Pancreas (tissue), 10 donors: ENCODE measurements at regions not wholly inside any gene's neighbourhood (a gene's known extent, or its start where the extent isn't known, plus 50 kb on each side); places are given as distances from the start of the nearest gene placed in this dataset.

Experiments
- ATAC-seq, 4 donors: fragments of 200-7000 bp; cut with Tn5 transposase; one replicate each; pipeline versions ENCODE4 v1.8.0 to v1.9.1; 2020; ENCODE audit warnings: mild to moderate bottlenecking in 4 of 4, moderate library complexity in 4 of 4
- DNase-seq, 6 donors: peaks; one replicate each; pipeline ENCODE4 v3.0.0-alpha.2; 2020
- FAIRE-seq: peaks from 2 replicates; lab custom pipeline; 2012; peaks lifted over from hg19 to GRCh38; lab: Jason Lieb, UNC
- H3K27ac ChIP-seq, 4 donors: fragments of 200-600 bp; sonication (generic); 1 replicate in 3 of 4; 2 replicates in 1 of 4; pipeline versions ENCODE4 v1.5.0 to v1.8.0; 2020
- H3K27me3 ChIP-seq, 4 donors: fragments of 200-600 bp; one replicate each; pipeline ENCODE4 v1.8.0; 2021
- H3K36me3 ChIP-seq, 3 donors: fragments of 200-600 bp; sonication (generic) in 1 of 3; one replicate each; pipeline versions ENCODE4 v1.5.0 to v1.8.0; 2020 to 2021
- H3K4me1 ChIP-seq, 3 donors: fragments of 200-600 bp; one replicate each; pipeline ENCODE4 v1.8.0; 2021
- H3K4me3 ChIP-seq, 4 donors: fragments of 200-600 bp; sonication (generic) in 2 of 4; one replicate each; pipeline versions ENCODE4 v1.5.0 to v1.8.0; 2020 to 2021
- H3K9me3 ChIP-seq, 4 donors: fragments of 200-600 bp; one replicate each; pipeline ENCODE4 v1.8.0; 2021
- WGBS, 2 donors: extraction: QIAGEN DNeasy Blood & Tissue Kit; methylation state at CpG; one replicate each; pipeline ENCODE4 v1.1.7; 2013; 5-methylcytosine and 5-hydroxymethylcytosine counted together
- intact Hi-C, 3 donors: fragments of 100-400 bp; cut with DNase I; formaldehyde crosslinking; loops; one replicate each; pipeline versions ENCODE4 v1.11.1 to v1.14.2; 2022
- TF ChIP-seq, protein P1 (sequence below), 4 donors: fragments of 200-600 bp; sonication (generic) in 3 of 4; IDR thresholded peaks; one replicate each; pipeline versions ENCODE4 v1.5.0 to v1.8.0; 2021; ENCODE audit warnings: antibody characterized with exemption in 4 of 4
- donor health status: healthy with polysubstance abuse.
- donor health status: DM: no; HTN: no; CAD: no; lungs with moderate emphysema.
- donor health status: DM: no; HTN: no; CAD: no.
- donor health status: control.
- donor health status: control.
- donor health status: Bipolar disorder and iron deficiency.
- donor health status: DM: yes; HTN: yes; CAD: no.
- donor health status: DM: no; HTN: no; CAD: no.
- donor health status: DM: no; HTN: no; CAD: no.
- donor health status: DM: yes; HTN: yes; CAD: no.

DNA sequence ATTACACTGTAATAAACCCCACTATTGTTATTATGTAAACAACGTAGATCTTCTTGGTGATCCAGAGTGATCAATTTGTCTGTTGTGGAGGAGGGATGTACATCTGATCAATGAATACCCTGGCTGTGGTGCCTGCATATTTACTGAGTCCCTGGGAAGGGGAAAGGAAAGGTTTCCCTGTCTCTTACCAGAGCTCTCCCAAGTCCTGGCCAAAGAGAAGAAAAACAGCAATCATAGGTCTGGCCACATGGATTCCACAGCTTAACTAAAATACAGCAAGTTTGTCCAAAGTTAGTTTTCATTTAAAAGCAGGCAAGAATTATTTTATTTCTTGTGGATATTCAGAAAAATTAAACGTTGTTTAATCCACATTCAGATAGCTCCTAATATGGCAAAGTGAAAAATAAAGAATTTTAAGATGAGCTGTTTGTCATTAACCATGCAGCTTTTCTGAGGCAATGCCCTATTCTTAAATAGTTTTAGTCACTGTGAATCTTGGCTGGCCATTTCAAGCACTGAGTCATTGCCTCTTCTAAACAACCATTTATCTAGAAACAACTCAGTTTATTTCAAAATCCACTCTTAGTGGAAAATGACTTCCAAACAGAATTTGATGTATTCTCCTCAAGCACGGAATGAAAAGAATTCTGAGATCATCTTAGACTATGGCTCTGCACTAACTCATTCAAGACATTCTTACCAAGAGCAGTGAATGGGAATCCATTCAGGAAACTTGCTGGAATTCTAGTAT lies 1004.4 kb upstream of the CDH2 start:
- TF ChIP-seq, protein P1, sequence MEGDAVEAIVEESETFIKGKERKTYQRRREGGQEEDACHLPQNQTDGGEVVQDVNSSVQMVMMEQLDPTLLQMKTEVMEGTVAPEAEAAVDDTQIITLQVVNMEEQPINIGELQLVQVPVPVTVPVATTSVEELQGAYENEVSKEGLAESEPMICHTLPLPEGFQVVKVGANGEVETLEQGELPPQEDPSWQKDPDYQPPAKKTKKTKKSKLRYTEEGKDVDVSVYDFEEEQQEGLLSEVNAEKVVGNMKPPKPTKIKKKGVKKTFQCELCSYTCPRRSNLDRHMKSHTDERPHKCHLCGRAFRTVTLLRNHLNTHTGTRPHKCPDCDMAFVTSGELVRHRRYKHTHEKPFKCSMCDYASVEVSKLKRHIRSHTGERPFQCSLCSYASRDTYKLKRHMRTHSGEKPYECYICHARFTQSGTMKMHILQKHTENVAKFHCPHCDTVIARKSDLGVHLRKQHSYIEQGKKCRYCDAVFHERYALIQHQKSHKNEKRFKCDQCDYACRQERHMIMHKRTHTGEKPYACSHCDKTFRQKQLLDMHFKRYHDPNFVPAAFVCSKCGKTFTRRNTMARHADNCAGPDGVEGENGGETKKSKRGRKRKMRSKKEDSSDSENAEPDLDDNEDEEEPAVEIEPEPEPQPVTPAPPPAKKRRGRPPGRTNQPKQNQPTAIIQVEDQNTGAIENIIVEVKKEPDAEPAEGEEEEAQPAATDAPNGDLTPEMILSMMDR (IDR thresholded peaks at IDR 0.05), result no peak
- DNase-seq (no peak), ATAC-seq (peak in 3 of 4 donors; percentile 40 to 63 (median 52)), FAIRE-seq (peak; percentile 65)
- Histone ChIP-seq H3K27me3 (no peaks in the 10 kb centered on the region), H3K27ac (no peak overlapping the region), H3K36me3 (no peaks in the 10 kb centered on the region), H3K4me3 (no peak overlapping the region), H3K9me3 (no peaks in the 10 kb centered on the region), H3K4me1 (no peaks in the 10 kb centered on the region)
- intact Hi-C loops, result no loop called here
- WGBS, 2 donors, result 28 to 36% methylated on average over 3 of the region's 3 CpGs

DNA sequence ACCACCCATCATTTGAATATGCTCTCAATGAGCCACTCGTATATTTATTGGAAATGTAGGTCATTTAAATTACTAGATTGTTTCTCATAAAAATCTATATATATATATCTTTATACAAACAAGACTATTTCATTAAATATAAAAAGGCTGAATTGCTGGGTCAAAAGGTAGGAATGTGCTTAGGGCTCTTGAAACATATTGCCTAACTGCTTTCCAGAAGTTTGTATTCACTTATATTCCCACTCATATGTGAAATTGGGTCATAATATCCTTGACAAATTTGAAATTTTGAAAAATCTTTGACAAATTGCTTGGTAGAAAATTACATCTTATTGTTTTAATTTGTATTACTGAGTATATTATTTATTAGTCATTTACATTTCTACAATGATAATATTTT lies 999.8 kb upstream of the CDH2 start:
- intact Hi-C loops, result no loop called here
- no peak overlapping the region for H3K27ac ChIP-seq
- no peaks in the 10 kb centered on the region for H3K27me3 ChIP-seq
- 54 to 68% methylated on average over 1 of the region's 1 CpG for WGBS, 2 donors
- TF ChIP-seq, protein P1 (IDR thresholded peaks at IDR 0.05), result no peak
- DNase-seq, result no peak
- FAIRE-seq, result no peak
- H3K4me1 ChIP-seq, result no peaks in the 10 kb centered on the region
- H3K36me3 ChIP-seq, result no peaks in the 10 kb centered on the region
- ATAC-seq, result no peak
- H3K4me3 ChIP-seq, result no peak overlapping the region
- no peaks in the 10 kb centered on the region for H3K9me3 ChIP-seq

DNA sequence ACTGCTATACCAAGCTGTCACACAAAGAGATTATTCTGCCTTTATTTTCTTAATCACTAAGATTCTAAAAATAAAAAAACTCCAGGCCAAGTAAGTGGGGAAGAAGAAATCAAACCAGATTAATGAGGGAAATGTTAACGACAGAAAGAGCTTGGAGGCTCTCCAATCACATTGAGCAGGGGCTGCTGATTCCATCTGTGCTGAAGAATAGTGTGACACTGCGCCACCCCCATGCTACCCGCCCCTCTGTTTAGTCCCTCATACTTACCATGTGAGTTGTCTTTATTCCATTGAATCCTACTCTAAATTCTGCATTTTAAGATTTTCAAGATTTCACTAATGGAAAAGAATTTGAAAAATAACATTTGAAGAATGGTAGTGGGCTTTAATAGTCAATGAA lies 998.0 kb upstream of the CDH2 start:
- Histone ChIP-seq H3K4me3 (no peak overlapping the region), H3K27ac (no peak overlapping the region), H3K9me3 (no peaks in the 10 kb centered on the region), H3K27me3 (no peaks in the 10 kb centered on the region), H3K36me3 (no peaks in the 10 kb centered on the region), H3K4me1 (no peaks in the 10 kb centered on the region)
- DNase-seq (no peak), FAIRE-seq (no peak), ATAC-seq (no peak)
- TF ChIP-seq, protein P1 (IDR thresholded peaks at IDR 0.05), result no peak
- intact Hi-C loops, result no loop called here
- 37 to 51% methylated on average over 3 of the region's 3 CpGs for WGBS, 2 donors

DNA sequence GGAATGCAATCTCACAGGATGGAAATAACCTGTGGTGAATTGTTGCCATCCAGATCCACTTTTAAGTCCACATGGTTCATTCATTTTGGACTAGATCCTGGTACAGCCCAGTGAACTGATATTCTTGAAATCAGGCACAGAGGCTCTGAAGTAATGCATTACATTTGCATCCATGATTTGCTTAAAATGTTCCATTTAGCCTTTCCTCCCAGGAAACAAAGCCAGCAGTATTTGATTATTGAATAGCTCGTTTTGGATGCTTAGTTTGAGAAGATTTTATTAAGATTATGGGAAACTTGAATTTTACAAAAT lies 995.8 kb upstream of the CDH2 start:
- ATAC-seq (no peak), FAIRE-seq (no peak), DNase-seq (no peak)
- Histone ChIP-seq H3K36me3 (no peaks in the 10 kb centered on the region), H3K4me3 (no peak overlapping the region), H3K9me3 (no peaks in the 10 kb centered on the region), H3K4me1 (no peaks in the 10 kb centered on the region), H3K27ac (no peak overlapping the region), H3K27me3 (no peaks in the 10 kb centered on the region)
- TF ChIP-seq, protein P1 (IDR thresholded peaks at IDR 0.05), result no peak
- 10 to 25% methylated on average over 1 of the region's 1 CpG for WGBS, 2 donors
- intact Hi-C loops, result no loop called here

DNA sequence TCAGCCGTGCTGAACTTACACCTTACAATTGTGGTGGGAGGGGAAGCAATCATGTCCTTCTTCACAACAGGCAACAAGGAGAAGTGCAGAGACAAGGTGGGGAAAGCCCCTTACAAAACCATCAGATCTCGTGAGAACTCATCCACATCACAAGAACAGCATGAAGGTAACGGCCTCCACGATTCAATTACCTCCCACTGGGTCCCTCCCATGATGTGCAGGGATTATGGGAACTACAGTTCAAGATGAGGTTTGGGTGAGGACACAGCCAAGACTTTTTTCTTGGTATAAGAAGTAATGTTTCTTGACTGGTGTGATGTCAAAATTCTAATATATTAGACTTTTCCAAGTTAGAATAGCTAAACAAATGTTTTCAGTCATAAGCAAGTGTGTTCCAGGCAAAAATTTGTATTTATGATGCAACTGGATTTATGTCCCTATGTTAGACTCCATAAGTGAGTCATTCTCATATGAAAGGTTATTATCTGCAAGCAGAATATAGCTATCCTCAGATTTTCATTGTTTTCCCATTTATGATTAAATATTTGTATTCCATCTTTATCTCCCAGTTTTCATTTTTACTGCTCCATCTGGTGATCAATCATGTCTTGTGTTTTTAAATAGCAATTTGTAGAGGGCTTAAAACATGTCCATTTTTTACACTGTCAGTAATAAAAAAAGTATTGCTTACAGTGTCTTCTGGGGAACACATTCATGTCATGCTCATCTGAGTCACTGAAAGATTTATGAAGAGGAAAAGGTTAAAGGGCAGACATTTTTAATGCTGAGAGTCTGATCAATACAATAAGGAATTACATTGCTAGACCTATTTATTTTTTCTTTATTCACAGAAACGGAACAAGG lies 995.2 kb upstream of the CDH2 start:
- Histone ChIP-seq H3K4me3 (no peak overlapping the region), H3K27me3 (no peaks in the 10 kb centered on the region), H3K9me3 (no peaks in the 10 kb centered on the region), H3K36me3 (no peaks in the 10 kb centered on the region), H3K4me1 (no peaks in the 10 kb centered on the region), H3K27ac (no peak overlapping the region)
- TF ChIP-seq, protein P1 (IDR thresholded peaks at IDR 0.05), result no peak
- intact Hi-C loops, result no loop called here
- DNase-seq (no peak), ATAC-seq (no peak), FAIRE-seq (no peak)
- 29 to 38% methylated on average over 5 of the region's 5 CpGs for WGBS, 2 donors
